Trophoblast cell (in vitro differentiated cells and primary cell): ENCODE measurements at regions not wholly inside any gene's neighbourhood (a gene's known extent, or its start where the extent isn't known, plus 50 kb on each side); places are given as distances from the start of the nearest gene placed in this dataset.

Experiments used
- DNase-seq, 2 donors: peaks; one replicate each; pipeline ENCODE4 v3.0.0-alpha.2; 2016
- H2AFZ ChIP-seq: 2 replicates; pipeline ENCODE4 v1.6.1; 2013; ENCODE audit warnings: low read length, moderate library complexity, mild to moderate bottlenecking; ENCODE audit not compliant: insufficient read depth, poor library complexity
- H2AK5ac ChIP-seq: 2 replicates; pipeline ENCODE4 v1.6.1; 2013; ENCODE audit warnings: mild to moderate bottlenecking, low read length
- H2BK120ac ChIP-seq: 2 replicates; pipeline ENCODE4 v1.6.1; 2013; ENCODE audit warnings: low read length, mild to moderate bottlenecking, moderate library complexity; ENCODE audit not compliant: insufficient read depth, poor library complexity
- H2BK12ac ChIP-seq: 2 replicates; pipeline ENCODE4 v1.6.1; 2013; ENCODE audit warnings: mild to moderate bottlenecking, low read length, moderate library complexity
- H2BK5ac ChIP-seq: 2 replicates; pipeline ENCODE4 v1.6.1; 2013; ENCODE audit warnings: low read length, low read depth, moderate library complexity, mild to moderate bottlenecking; ENCODE audit not compliant: poor library complexity
- H3K14ac ChIP-seq: 2 replicates; pipeline ENCODE4 v1.6.1; 2013; ENCODE audit warnings: mild to moderate bottlenecking, low read length
- H3K18ac ChIP-seq: 2 replicates; pipeline ENCODE4 v1.6.1; 2013; ENCODE audit warnings: mild to moderate bottlenecking, low read length
- H3K23ac ChIP-seq: 2 replicates; pipeline ENCODE4 v1.6.1; 2013; ENCODE audit warnings: low read length
- H3K27ac ChIP-seq: 2 replicates; pipeline ENCODE4 v1.5.1; 2013; ENCODE audit warnings: low read depth, mild to moderate bottlenecking, inconsistent platforms, low read length, moderate library complexity
- H3K27me3 ChIP-seq: 2 replicates; pipeline ENCODE4 v1.6.1; 2013; ENCODE audit warnings: inconsistent platforms, mild to moderate bottlenecking, low read length, moderate library complexity; ENCODE audit not compliant: insufficient read depth
- H3K36me3 ChIP-seq, 2 experiments: 1 replicate in 1 of 2; 2 replicates in 1 of 2; pipeline ENCODE4 v1.6.1; 2013; ENCODE audit warnings: low read length in 2 of 2, mild to moderate bottlenecking in 2 of 2, moderate library complexity in 1 of 2; ENCODE audit not compliant: insufficient read depth in 2 of 2, control insufficient read depth in 1 of 2
- H3K4ac ChIP-seq: 2 replicates; pipeline ENCODE4 v1.6.1; 2013; ENCODE audit warnings: low read depth, mild to moderate bottlenecking, low read length, moderate library complexity
- H3K4me1 ChIP-seq, 2 experiments: 1 replicate in 1 of 2; 2 replicates in 1 of 2; pipeline ENCODE4 v1.6.1; 2013; ENCODE audit warnings: low read length in 2 of 2, mild to moderate bottlenecking in 2 of 2, moderate library complexity in 1 of 2; ENCODE audit not compliant: insufficient read depth in 2 of 2, control insufficient read depth in 1 of 2
- H3K4me2 ChIP-seq: 2 replicates; pipeline ENCODE4 v1.6.1; 2013; ENCODE audit warnings: inconsistent platforms, mild to moderate bottlenecking, low read length, moderate library complexity
- H3K4me3 ChIP-seq: 2 replicates; pipeline ENCODE4 v1.5.1; 2013; ENCODE audit warnings: mild to moderate bottlenecking, low read depth, low read length, inconsistent platforms
- H3K79me1 ChIP-seq: one replicate; pipeline ENCODE4 v1.6.1; 2013; ENCODE audit warnings: low read length
- H3K79me2 ChIP-seq: 2 replicates; pipeline ENCODE4 v1.6.1; 2013; ENCODE audit warnings: low read length, mild to moderate bottlenecking; ENCODE audit not compliant: control insufficient read depth, insufficient read depth, poor library complexity
- H3K9ac ChIP-seq: 2 replicates; pipeline ENCODE4 v1.6.1; 2013; ENCODE audit warnings: mild to moderate bottlenecking, low read length
- H3K9me3 ChIP-seq: 2 replicates; pipeline ENCODE4 v1.6.1; 2013; ENCODE audit warnings: low read depth, mild to moderate bottlenecking, control low read depth, inconsistent platforms, low read length; ENCODE audit not compliant: insufficient read depth
- H4K12ac ChIP-seq: 2 replicates; pipeline ENCODE4 v1.6.1; 2013; ENCODE audit warnings: low read depth, mild to moderate bottlenecking, low read length, moderate library complexity
- H4K8ac ChIP-seq: 2 replicates; pipeline ENCODE4 v1.6.1; 2013; ENCODE audit warnings: low read depth, mild to moderate bottlenecking, low read length, moderate library complexity
- H4K91ac ChIP-seq: one replicate; pipeline ENCODE4 v1.6.1; 2013; ENCODE audit warnings: low read depth, mild to moderate bottlenecking, low read length, moderate library complexity
- WGBS: extraction: QIAGEN DNeasy Blood & Tissue Kit; methylation state at CpG from one replicate; pipeline ENCODE4 v1.1.7; 2013; ENCODE audit warnings: missing lambda C conversion rate; ENCODE audit not compliant: insufficient read length, insufficient coverage; ENCODE audit errors: extremely low coverage; 5-methylcytosine and 5-hydroxymethylcytosine counted together

DNA sequence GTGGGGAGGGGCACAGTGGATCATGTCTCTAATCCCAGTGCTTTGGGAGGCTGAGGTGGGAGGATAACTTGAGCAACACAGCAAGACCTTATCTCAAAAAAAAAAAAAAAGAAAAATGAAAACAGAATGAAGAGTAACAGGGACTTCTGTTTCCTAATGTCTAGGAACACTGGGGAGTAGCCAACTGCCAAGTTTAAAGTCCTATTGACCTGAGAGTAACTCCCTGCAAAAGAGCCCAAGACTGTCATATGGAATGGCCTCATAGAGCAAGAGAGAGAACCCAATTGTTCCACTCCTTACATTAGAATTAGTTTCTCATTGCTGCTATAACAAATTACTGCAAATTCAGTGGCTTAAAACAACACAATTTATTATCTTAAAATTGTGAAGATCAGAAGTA lies 881.4 kb upstream of the ROBO1 start:
- Histone ChIP-seq H3K4me2 (no peak overlapping the region), H2AK5ac (no peak overlapping the region), H3K36me3 (no peaks in the 10 kb centered on the region), H3K23ac (no peak overlapping the region), H3K9ac (no peak overlapping the region), H3K4me1 (no peaks in the 10 kb centered on the region), H3K4ac (no peak overlapping the region), H3K79me1 (no peaks in the 10 kb centered on the region), H4K91ac (no peak overlapping the region), H3K27ac (no peak overlapping the region), H2BK5ac (no peak overlapping the region), H3K4me3 (no peak overlapping the region), H3K14ac (no peak overlapping the region), H4K8ac (no peak overlapping the region), H3K79me2 (no peaks in the 10 kb centered on the region), H3K27me3 (no peaks in the 10 kb centered on the region), H2AFZ (no peak overlapping the region), H4K12ac (no peak overlapping the region), H3K9me3 (no peaks in the 10 kb centered on the region), H2BK120ac (no peak overlapping the region), H2BK12ac (no peak overlapping the region), H3K18ac (no peak overlapping the region)
- DNase-seq: no peak

- Histone ChIP-seq H2BK12ac (no peak overlapping the region), H3K79me1 (no peaks in the 10 kb centered on the region), H2BK5ac (no peak overlapping the region), H3K4me1 (no peaks in the 10 kb centered on the region), H3K14ac (no peak overlapping the region), H3K9me3 (no peaks in the 10 kb centered on the region), H2BK120ac (no peak overlapping the region), H3K4me2 (no peak overlapping the region), H3K36me3 (no peaks in the 10 kb centered on the region), H4K8ac (no peak overlapping the region), H3K79me2 (no peaks in the 10 kb centered on the region), H4K91ac (no peak overlapping the region), H4K12ac (no peak overlapping the region), H3K4me3 (no peak overlapping the region), H3K9ac (no peak overlapping the region), H3K27me3 (no peaks in the 10 kb centered on the region), H3K18ac (no peak overlapping the region), H2AFZ (no peak overlapping the region), H2AK5ac (no peak overlapping the region), H3K27ac (no peak overlapping the region), H3K4ac (no peak overlapping the region), H3K23ac (no peak overlapping the region)
- WGBS: no CpG with 5 or more reads among the region's 4 CpGs
- DNase-seq: peak; percentile 2 to 71
Observed at GRCh38 chr3:80643421-80643820, 875.6 kb upstream of the ROBO1 start.

GRCh38 chr3:80618295-80619256 lies 850.8 kb upstream of the ROBO1 start:
- H2BK120ac ChIP-seq: no peak overlapping the region
- no peak overlapping the region for H3K4me3 ChIP-seq
- no peak overlapping the region for H2AK5ac ChIP-seq
- no peak overlapping the region for H2BK12ac ChIP-seq
- no peaks in the 10 kb centered on the region for H3K4me1 ChIP-seq
- no peak overlapping the region for H4K91ac ChIP-seq
- WGBS: no CpG with 5 or more reads among the region's 8 CpGs
- H4K12ac ChIP-seq: no peak overlapping the region
- no peaks in the 10 kb centered on the region for H3K9me3 ChIP-seq
- no peak for DNase-seq
- H2AFZ ChIP-seq: no peak overlapping the region
- H3K79me2 ChIP-seq: no peaks in the 10 kb centered on the region
- no peaks in the 10 kb centered on the region for H3K36me3 ChIP-seq
- no peak overlapping the region for H3K14ac ChIP-seq
- H3K27ac ChIP-seq: no peak overlapping the region
- H3K4me2 ChIP-seq: no peak overlapping the region
- H3K18ac ChIP-seq: no peak overlapping the region
- no peak overlapping the region for H3K4ac ChIP-seq
- no peak overlapping the region for H3K9ac ChIP-seq
- H2BK5ac ChIP-seq: no peak overlapping the region
- H4K8ac ChIP-seq: no peak overlapping the region
- H3K79me1 ChIP-seq: no peaks in the 10 kb centered on the region
- no peaks in the 10 kb centered on the region for H3K27me3 ChIP-seq
- no peak overlapping the region for H3K23ac ChIP-seq

- no peaks in the 10 kb centered on the region for H3K79me2 ChIP-seq
- H3K4me1 ChIP-seq: no peaks in the 10 kb centered on the region
- H3K9me3 ChIP-seq: no peaks in the 10 kb centered on the region
- no peak overlapping the region for H4K91ac ChIP-seq
- no peak overlapping the region for H3K4me2 ChIP-seq
- H3K27me3 ChIP-seq: no peaks in the 10 kb centered on the region
- WGBS: no CpG with 5 or more reads among the region's 2 CpGs
- no peaks in the 10 kb centered on the region for H3K79me1 ChIP-seq
- no peak overlapping the region for H3K9ac ChIP-seq
- H4K8ac ChIP-seq: no peak overlapping the region
- H3K4me3 ChIP-seq: no peak overlapping the region
- no peak overlapping the region for H3K14ac ChIP-seq
- H3K23ac ChIP-seq: no peak overlapping the region
- H3K27ac ChIP-seq: no peak overlapping the region
- H2BK12ac ChIP-seq: no peak overlapping the region
- H2BK120ac ChIP-seq: no peak overlapping the region
- H2AK5ac ChIP-seq: no peak overlapping the region
- H2AFZ ChIP-seq: no peak overlapping the region
- no peaks in the 10 kb centered on the region for H3K36me3 ChIP-seq
- H3K4ac ChIP-seq: no peak overlapping the region
- no peak overlapping the region for H2BK5ac ChIP-seq
- H4K12ac ChIP-seq: no peak overlapping the region
- no peak overlapping the region for H3K18ac ChIP-seq
- DNase-seq: no peak
Observed at GRCh38 chr3:80612366-80612765, 844.6 kb upstream of the ROBO1 start.
